ENCODE measurements at regions not wholly inside any gene's neighbourhood (a gene's known extent, or its start where the extent isn't known, plus 50 kb on each side); places are given as distances from the start of the nearest gene placed in this dataset.
"Not testable (repeated sequence)": the region's sequence is repeated elsewhere in the genome, so short reads cannot be mapped to it uniquely, and the experiment has no call there.

GRCh38 chr14:52125885-52126284, 57.0 kb upstream of the NID2 start:
- no peaks in the 10 kb centered on the region for H3K36me3 ChIP-seq (replicated peaks in 1 of 2; ENCODE audit: control insufficient read depth in 1 of 2, insufficient read depth in 2 of 2, low read length in 1 of 2)
- CTCF ChIA-PET = no interaction called here
- H4K20me1 ChIP-seq (ENCODE audit: insufficient read depth) = no peaks in the 10 kb centered on the region
- 72% methylated on average over 4 of the region's 4 CpGs for WGBS (ENCODE audit: low lambda C conversion rate)
- no peak for DNase-seq
- H3K4me1 ChIP-seq (ENCODE audit: control insufficient read depth in 1 of 2, insufficient read depth in 2 of 2, low read depth in 1 of 2, low read length in 1 of 2) = peaks cover 0 to 14% of the 10 kb centered on the region in 2 experiments; a peak in 2 of 4 replicates
- peak overlapping the region in 1 of 2 experiments; percentile 71; a peak in 2 of 4 replicates for H3K27ac ChIP-seq (ENCODE audit: low read depth in 2 of 2, low read length in 1 of 2)
- no peaks in the 10 kb centered on the region for H3K9me2 ChIP-seq
- POLR2A ChIA-PET = no interaction called here
- H3F3A ChIP-seq (replicated peaks; ENCODE audit: insufficient read depth) = no peaks in the 10 kb centered on the region
- no peaks in the 10 kb centered on the region for H3K27me3 ChIP-seq (ENCODE audit: insufficient read depth)
- no peak overlapping the region for H3K4me3 ChIP-seq (ENCODE audit: low read depth in 2 of 2, low read length in 1 of 2)
- H3K4me2 ChIP-seq = no peak overlapping the region
- H2AFZ ChIP-seq (ENCODE audit: low read depth) = peak overlapping the region; percentile 27; the same call in 1 of the 2 replicates
- no peaks in the 10 kb centered on the region for H3K79me2 ChIP-seq (ENCODE audit: insufficient read depth)
- no peak for TF ChIP-seq FOXM1 (IDR thresholded peaks at IDR 0.05; ENCODE audit: low read depth)
- no peak for TF ChIP-seq GATA2 (CRISPR knock-in tag; IDR thresholded peaks at IDR 0.05)
- TF ChIP-seq EZH2phosphoT487 (IDR thresholded peaks at IDR 0.05; ENCODE audit: borderline replicate concordance, low read depth) = no peak
- TF ChIP-seq YY1 (IDR thresholded peaks at IDR 0.05; ENCODE audit: low read depth) = no peak
- no peak for TF ChIP-seq POLR2AphosphoS5 (IDR thresholded peaks at IDR 0.05; ENCODE audit: low read depth, low read length)
- H3K9me3 ChIP-seq = no peaks in the 10 kb centered on the region
- no peak overlapping the region for H3K9ac ChIP-seq

- H2AFZ ChIP-seq (ENCODE audit: low read depth) = peak overlapping the region; percentile 27; the same call in 1 of the 2 replicates
- no peak overlapping the region for H3K9ac ChIP-seq
- no peak overlapping the region for H3K4me3 ChIP-seq (ENCODE audit: low read depth in 2 of 2, low read length in 1 of 2)
- H3F3A ChIP-seq (replicated peaks; ENCODE audit: insufficient read depth) = no peaks in the 10 kb centered on the region
- no peaks in the 10 kb centered on the region for H3K9me3 ChIP-seq
- H3K4me2 ChIP-seq = no peak overlapping the region; the same call in 1 of the 2 replicates
- ChIA-PET CTCF (no interaction called here), POLR2A (no interaction called here)
- H4K20me1 ChIP-seq (ENCODE audit: insufficient read depth) = no peaks in the 10 kb centered on the region
- H3K79me2 ChIP-seq (ENCODE audit: insufficient read depth) = no peaks in the 10 kb centered on the region
- no peaks in the 10 kb centered on the region for H3K9me2 ChIP-seq
- H3K36me3 ChIP-seq (replicated peaks in 1 of 2; ENCODE audit: control insufficient read depth in 1 of 2, insufficient read depth in 2 of 2, low read length in 1 of 2) = no peaks in the 10 kb centered on the region
- H3K27ac ChIP-seq (ENCODE audit: low read depth in 2 of 2, low read length in 1 of 2) = peak overlapping the region in 1 of 2 experiments; percentile 71; a peak in 2 of 4 replicates
- TF ChIP-seq NFIC (IDR thresholded peaks at IDR 0.05; ENCODE audit: borderline replicate concordance) = no peak
- TF ChIP-seq FOSL2 (IDR thresholded peaks at IDR 0.05; ENCODE audit: borderline replicate concordance, low read depth) = peak; percentile 7; the same call in 1 of the 2 replicates
- no peaks in the 10 kb centered on the region for H3K27me3 ChIP-seq (ENCODE audit: insufficient read depth)
- H3K4me1 ChIP-seq (ENCODE audit: control insufficient read depth in 1 of 2, insufficient read depth in 2 of 2, low read depth in 1 of 2, low read length in 1 of 2) = peaks cover 0 to 14% of the 10 kb centered on the region in 2 experiments; a peak in 2 of 4 replicates
- no peak for DNase-seq
- 46% methylated on average over 7 of the region's 7 CpGs for WGBS (ENCODE audit: low lambda C conversion rate)
These were observed 56.2 kb upstream of the NID2 start for GRCh38 chr14:52124791-52125684.

GRCh38 chr14:52122163-52122562, 53.3 kb upstream of the NID2 start:
- H3K27ac ChIP-seq (ENCODE audit: low read depth in 2 of 2, low read length in 1 of 2); H2AFZ ChIP-seq (ENCODE audit: low read depth); H3K9me3 ChIP-seq; CTCF ChIA-PET; H4K20me1 ChIP-seq (ENCODE audit: insufficient read depth); POLR2A ChIA-PET; H3K79me2 ChIP-seq (ENCODE audit: insufficient read depth); H3K36me3 ChIP-seq (replicated peaks in 1 of 2; ENCODE audit: control insufficient read depth in 1 of 2, insufficient read depth in 2 of 2, low read length in 1 of 2); H3K4me2 ChIP-seq; H3K9ac ChIP-seq; H3K4me3 ChIP-seq (ENCODE audit: low read depth in 2 of 2, low read length in 1 of 2); H3K9me2 ChIP-seq; H3F3A ChIP-seq (replicated peaks; ENCODE audit: insufficient read depth); DNase-seq; H3K27me3 ChIP-seq (ENCODE audit: insufficient read depth): not testable (repeated sequence)
- H3K4me1 ChIP-seq (ENCODE audit: control insufficient read depth in 1 of 2, insufficient read depth in 2 of 2, low read depth in 1 of 2, low read length in 1 of 2) = peaks cover 0 to 14% of the 10 kb centered on the region in 2 experiments; a peak in 1 of 4 replicates
- WGBS (ENCODE audit: low lambda C conversion rate) = 99% methylated on average over 10 of the region's 25 CpGs
